GM23338 (cell line): ENCODE measurements at regions not wholly inside any gene's neighbourhood (a gene's known extent, or its start where the extent isn't known, plus 50 kb on each side); places are given as distances from the start of the nearest gene placed in this dataset.

ENCODE experiments used
- ATAC-seq: fragments of 200-7000 bp; cut with Tn5 transposase; 3 replicates; pipeline ENCODE4 v1.9.1; 2020
- DNase-seq: peaks from one replicate; pipeline ENCODE4 v3.0.0-alpha.2; 2015; ENCODE audit warnings: low spot score
- H2AFZ ChIP-seq: fragments of 200-600 bp; sonication (generic); 2 replicates; pipeline ENCODE4 v1.8.0; 2016; ENCODE audit warnings: antibody characterized with exemption, mild to moderate bottlenecking, moderate library complexity
- H3F3A ChIP-seq: fragments of 200-600 bp; sonication (generic); replicated peaks from 2 replicates; pipeline ENCODE4 v1.8.0; 2017; ENCODE audit warnings: antibody characterized with exemption, mixed run types, low read depth
- H3K27ac ChIP-seq: fragments of 200-600 bp; sonication (generic); 2 replicates; pipeline ENCODE4 v1.6.1; 2016; ENCODE audit warnings: low read depth
- H3K27me3 ChIP-seq: fragments of 200-600 bp; sonication (generic); 2 replicates; pipeline ENCODE4 v1.8.0; 2016; ENCODE audit warnings: mild to moderate bottlenecking, mixed run types, moderate library complexity; ENCODE audit not compliant: insufficient read depth
- H3K36me3 ChIP-seq: fragments of 200-600 bp; sonication (generic); 2 replicates; pipeline ENCODE4 v1.8.0; 2016; ENCODE audit warnings: mild to moderate bottlenecking; ENCODE audit not compliant: insufficient read depth
- H3K4me1 ChIP-seq: fragments of 200-600 bp; sonication (generic); 2 replicates; pipeline ENCODE4 v1.8.0; 2016; ENCODE audit warnings: mild to moderate bottlenecking, moderate library complexity; ENCODE audit not compliant: insufficient read depth
- H3K4me2 ChIP-seq: fragments of 200-600 bp; sonication (generic); 2 replicates; pipeline ENCODE4 v1.7.1; 2017; ENCODE audit warnings: mixed run types
- H3K4me3 ChIP-seq: fragments of 200-600 bp; sonication (generic); 2 replicates; pipeline ENCODE4 v1.6.1; 2016; ENCODE audit warnings: mixed run types
- H3K79me2 ChIP-seq: fragments of 200-600 bp; sonication (generic); replicated peaks from 2 replicates; pipeline ENCODE4 v1.8.0; 2017; ENCODE audit warnings: mild to moderate bottlenecking; ENCODE audit not compliant: insufficient read depth
- H3K9me2 ChIP-seq: fragments of 200-600 bp; sonication (generic); 2 replicates; pipeline ENCODE4 v1.8.0; 2017; ENCODE audit not compliant: insufficient read depth
- H4K20me1 ChIP-seq: fragments of 200-600 bp; sonication (generic); replicated peaks from 2 replicates; pipeline ENCODE4 v1.8.0; 2017; ENCODE audit warnings: mild to moderate bottlenecking; ENCODE audit not compliant: insufficient read depth
- H3K27ac Mint-ChIP-seq: 2 replicates; pipeline ENCODE4 v1.8.0; 2020; ENCODE audit warnings: inconsistent platforms, mild to moderate bottlenecking, moderate library complexity, mixed read lengths
- H3K27me3 Mint-ChIP-seq: 3 replicates; pipeline ENCODE4 v1.8.0; 2022; ENCODE audit warnings: low read depth, mild to moderate bottlenecking, moderate library complexity, mixed read lengths, inconsistent platforms; ENCODE audit not compliant: insufficient read depth, poor library complexity
- H3K36me3 Mint-ChIP-seq: 3 replicates; pipeline ENCODE4 v1.8.0; 2021; ENCODE audit warnings: low read depth, mild to moderate bottlenecking, inconsistent platforms, moderate library complexity, mixed read lengths
- H3K4me1 Mint-ChIP-seq: 3 replicates; pipeline ENCODE4 v1.8.0; 2020; ENCODE audit warnings: mild to moderate bottlenecking, inconsistent platforms, mixed read lengths
- H3K4me3 Mint-ChIP-seq: 3 replicates; pipeline ENCODE4 v1.8.0; 2021; ENCODE audit warnings: moderate library complexity, mild to moderate bottlenecking, inconsistent platforms, mixed read lengths
- H3K9me3 Mint-ChIP-seq: 3 replicates; pipeline ENCODE4 v1.8.0; 2020; ENCODE audit warnings: moderate library complexity, mild to moderate bottlenecking, inconsistent platforms, mixed read lengths
- CREB1 ChIP-seq: fragments of 250-450 bp; sonication (Bioruptor Pico); IDR thresholded peaks from 2 replicates; pipeline ENCODE4 v1.5.0; 2020; ENCODE audit warnings: low read depth, mild to moderate bottlenecking, moderate library complexity
- EZH2 ChIP-seq: fragments of 200-600 bp; sonication (generic); IDR thresholded peaks from one replicate; pipeline ENCODE4 v1.8.0; 2017; ENCODE audit warnings: antibody characterized with exemption, mild to moderate bottlenecking, low read depth; ENCODE audit not compliant: unreplicated experiment
- EZH2phosphoT487 ChIP-seq: fragments of 200-600 bp; sonication (generic); IDR thresholded peaks from one replicate; pipeline ENCODE4 v1.8.1; 2018; ENCODE audit warnings: antibody characterized with exemption; ENCODE audit not compliant: unreplicated experiment
- JUNB ChIP-seq: IDR thresholded peaks from one replicate; pipeline ENCODE4 v1.6.1; 2016; ENCODE audit warnings: antibody characterized with exemption; ENCODE audit not compliant: unreplicated experiment
- NANOG ChIP-seq: IDR thresholded peaks from 2 replicates; pipeline ENCODE4 v1.6.1; 2016; ENCODE audit warnings: antibody characterized with exemption, borderline replicate concordance
- POLR2AphosphoS5 ChIP-seq: IDR thresholded peaks from 2 replicates; pipeline ENCODE4 v1.6.1; 2016; ENCODE audit warnings: antibody characterized with exemption, low read depth
- STAT1 ChIP-seq: IDR thresholded peaks from one replicate; pipeline ENCODE4 v1.6.1; 2016; ENCODE audit warnings: antibody characterized with exemption; ENCODE audit not compliant: unreplicated experiment
- ZNF331 ChIP-seq: fragments of 250-450 bp; sonication (Bioruptor Pico); IDR thresholded peaks from 2 replicates; pipeline ENCODE4 v1.5.0; 2020; ENCODE audit warnings: low read depth, mild to moderate bottlenecking, moderate library complexity
- TF ChIP-seq, protein P1 (sequence below): IDR thresholded peaks from one replicate; pipeline ENCODE4 v1.6.1; 2018; ENCODE audit warnings: antibody characterized with exemption; ENCODE audit not compliant: unreplicated experiment
- TF ChIP-seq, protein P2 (sequence below): IDR thresholded peaks from 2 replicates; pipeline ENCODE4 v1.6.1; 2016; ENCODE audit warnings: antibody characterized with exemption
- TF ChIP-seq, protein P3 (sequence below), 2 experiments: fragments of 200-600 bp in 1 of 2; sonication (generic) in 1 of 2; conservative IDR thresholded peaks; 2 replicates each; pipeline versions ENCODE4 v1.5.1 to v1.6.1; 2016 to 2017; ENCODE audit warnings: antibody characterized with exemption in 2 of 2, low read depth in 2 of 2, mild to moderate bottlenecking in 2 of 2, moderate library complexity in 1 of 2

DNA sequence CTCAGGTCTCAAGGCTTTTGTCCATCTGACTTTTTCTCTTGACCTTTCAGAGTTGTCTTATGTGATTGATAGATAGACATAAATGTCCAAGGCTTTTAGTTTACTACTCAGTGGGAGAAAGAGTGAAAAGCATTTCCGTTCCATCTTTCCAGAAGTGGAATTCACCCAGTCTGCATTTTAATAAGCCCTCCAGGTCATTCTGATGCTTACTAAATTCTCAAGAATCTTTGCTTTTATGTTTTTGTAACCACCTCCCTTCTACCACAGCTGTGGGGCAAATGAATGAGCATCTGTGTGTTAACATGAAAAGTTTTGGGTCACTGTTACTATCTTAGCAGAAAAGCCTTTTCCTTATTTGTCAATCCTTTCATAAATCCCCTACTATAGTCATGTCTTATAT is 251.4 kb downstream of the LRIG3 start:
- Histone ChIP-seq H3K79me2 (no peaks in the 10 kb centered on the region), H3K27me3 (no peaks in the 10 kb centered on the region), H3K27ac (no peak overlapping the region), H3K36me3 (no peaks in the 10 kb centered on the region), H3K4me2 (no peak overlapping the region), H4K20me1 (no peaks in the 10 kb centered on the region), H3F3A (no peaks in the 10 kb centered on the region), H3K4me3 (no peak overlapping the region), H2AFZ (no peak overlapping the region), H3K4me1 (peaks cover 14% of the 10 kb centered on the region), H3K9me2 (0 out of 2 replicates have a peak, but pooled peaks cover 7% of the 10 kb centered on the region)
- Mint-ChIP-seq H3K27ac (no peak overlapping the region), H3K27me3 (peaks cover 4% of the 10 kb centered on the region), H3K36me3 (no peaks in the 10 kb centered on the region), H3K4me1 (peaks cover 11% of the 10 kb centered on the region; the same call in 2 of the 3 replicates), H3K4me3 (no peak overlapping the region), H3K9me3 (no peaks in the 10 kb centered on the region)
- TF ChIP-seq STAT1 = no peak
- TF ChIP-seq POLR2AphosphoS5 = no peak
- TF ChIP-seq, protein P1, sequence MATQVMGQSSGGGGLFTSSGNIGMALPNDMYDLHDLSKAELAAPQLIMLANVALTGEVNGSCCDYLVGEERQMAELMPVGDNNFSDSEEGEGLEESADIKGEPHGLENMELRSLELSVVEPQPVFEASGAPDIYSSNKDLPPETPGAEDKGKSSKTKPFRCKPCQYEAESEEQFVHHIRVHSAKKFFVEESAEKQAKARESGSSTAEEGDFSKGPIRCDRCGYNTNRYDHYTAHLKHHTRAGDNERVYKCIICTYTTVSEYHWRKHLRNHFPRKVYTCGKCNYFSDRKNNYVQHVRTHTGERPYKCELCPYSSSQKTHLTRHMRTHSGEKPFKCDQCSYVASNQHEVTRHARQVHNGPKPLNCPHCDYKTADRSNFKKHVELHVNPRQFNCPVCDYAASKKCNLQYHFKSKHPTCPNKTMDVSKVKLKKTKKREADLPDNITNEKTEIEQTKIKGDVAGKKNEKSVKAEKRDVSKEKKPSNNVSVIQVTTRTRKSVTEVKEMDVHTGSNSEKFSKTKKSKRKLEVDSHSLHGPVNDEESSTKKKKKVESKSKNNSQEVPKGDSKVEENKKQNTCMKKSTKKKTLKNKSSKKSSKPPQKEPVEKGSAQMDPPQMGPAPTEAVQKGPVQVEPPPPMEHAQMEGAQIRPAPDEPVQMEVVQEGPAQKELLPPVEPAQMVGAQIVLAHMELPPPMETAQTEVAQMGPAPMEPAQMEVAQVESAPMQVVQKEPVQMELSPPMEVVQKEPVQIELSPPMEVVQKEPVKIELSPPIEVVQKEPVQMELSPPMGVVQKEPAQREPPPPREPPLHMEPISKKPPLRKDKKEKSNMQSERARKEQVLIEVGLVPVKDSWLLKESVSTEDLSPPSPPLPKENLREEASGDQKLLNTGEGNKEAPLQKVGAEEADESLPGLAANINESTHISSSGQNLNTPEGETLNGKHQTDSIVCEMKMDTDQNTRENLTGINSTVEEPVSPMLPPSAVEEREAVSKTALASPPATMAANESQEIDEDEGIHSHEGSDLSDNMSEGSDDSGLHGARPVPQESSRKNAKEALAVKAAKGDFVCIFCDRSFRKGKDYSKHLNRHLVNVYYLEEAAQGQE = no peak
- TF ChIP-seq, protein P2, sequence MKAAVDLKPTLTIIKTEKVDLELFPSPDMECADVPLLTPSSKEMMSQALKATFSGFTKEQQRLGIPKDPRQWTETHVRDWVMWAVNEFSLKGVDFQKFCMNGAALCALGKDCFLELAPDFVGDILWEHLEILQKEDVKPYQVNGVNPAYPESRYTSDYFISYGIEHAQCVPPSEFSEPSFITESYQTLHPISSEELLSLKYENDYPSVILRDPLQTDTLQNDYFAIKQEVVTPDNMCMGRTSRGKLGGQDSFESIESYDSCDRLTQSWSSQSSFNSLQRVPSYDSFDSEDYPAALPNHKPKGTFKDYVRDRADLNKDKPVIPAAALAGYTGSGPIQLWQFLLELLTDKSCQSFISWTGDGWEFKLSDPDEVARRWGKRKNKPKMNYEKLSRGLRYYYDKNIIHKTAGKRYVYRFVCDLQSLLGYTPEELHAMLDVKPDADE = no peak
- TF ChIP-seq NANOG = no peak
- no peak for TF ChIP-seq CREB1 (CRISPR knock-in tag)
- no peak for TF ChIP-seq ZNF331 (CRISPR knock-in tag)
- TF ChIP-seq JUNB = no peak
- TF ChIP-seq EZH2 = no peak
- no peak for TF ChIP-seq EZH2phosphoT487
- TF ChIP-seq, protein P3, sequence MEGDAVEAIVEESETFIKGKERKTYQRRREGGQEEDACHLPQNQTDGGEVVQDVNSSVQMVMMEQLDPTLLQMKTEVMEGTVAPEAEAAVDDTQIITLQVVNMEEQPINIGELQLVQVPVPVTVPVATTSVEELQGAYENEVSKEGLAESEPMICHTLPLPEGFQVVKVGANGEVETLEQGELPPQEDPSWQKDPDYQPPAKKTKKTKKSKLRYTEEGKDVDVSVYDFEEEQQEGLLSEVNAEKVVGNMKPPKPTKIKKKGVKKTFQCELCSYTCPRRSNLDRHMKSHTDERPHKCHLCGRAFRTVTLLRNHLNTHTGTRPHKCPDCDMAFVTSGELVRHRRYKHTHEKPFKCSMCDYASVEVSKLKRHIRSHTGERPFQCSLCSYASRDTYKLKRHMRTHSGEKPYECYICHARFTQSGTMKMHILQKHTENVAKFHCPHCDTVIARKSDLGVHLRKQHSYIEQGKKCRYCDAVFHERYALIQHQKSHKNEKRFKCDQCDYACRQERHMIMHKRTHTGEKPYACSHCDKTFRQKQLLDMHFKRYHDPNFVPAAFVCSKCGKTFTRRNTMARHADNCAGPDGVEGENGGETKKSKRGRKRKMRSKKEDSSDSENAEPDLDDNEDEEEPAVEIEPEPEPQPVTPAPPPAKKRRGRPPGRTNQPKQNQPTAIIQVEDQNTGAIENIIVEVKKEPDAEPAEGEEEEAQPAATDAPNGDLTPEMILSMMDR (conservative IDR thresholded peaks at IDR 0.05; ENCODE audit: low read depth in 2 of 2) = no peak
- no peak for DNase-seq
- no peak for ATAC-seq
